Right kidney (tissue), 1 donor: ENCODE measurements at regions not wholly inside any gene's neighbourhood (a gene's known extent, or its start where the extent isn't known, plus 50 kb on each side); places are given as distances from the start of the nearest gene placed in this dataset.
"Not testable (repeated sequence)": the region's sequence is repeated elsewhere in the genome, so short reads cannot be mapped to it uniquely, and the experiment has no call there.

ENCODE experiments used
- DNase-seq: peaks from one replicate; pipeline ENCODE4 v3.0.0-alpha.2; 2016

GRCh38 chr3:73848173-73848906 lies 223.6 kb upstream of the PDZRN3 start:
- no peak for DNase-seq

GRCh38 chr3:73846951-73847350 lies 222.2 kb upstream of the PDZRN3 start:
- no peak for DNase-seq

- no peak for DNase-seq
These were observed 214.3 kb upstream of the PDZRN3 start for GRCh38 chr3:73839032-73839431.

- no peak for DNase-seq
These were observed 211.2 kb upstream of the PDZRN3 start for GRCh38 chr3:73835945-73836344.

- DNase-seq, result no peak
These were observed 207.7 kb upstream of the PDZRN3 start for GRCh38 chr3:73832426-73832825.

- no peak for DNase-seq
These were observed 203.6 kb upstream of the PDZRN3 start for GRCh38 chr3:73828348-73828747.

- no peak for DNase-seq
These were observed 203.0 kb upstream of the PDZRN3 start for GRCh38 chr3:73827725-73828211.

- no peak for DNase-seq
These were observed 202.5 kb upstream of the PDZRN3 start for GRCh38 chr3:73827204-73827603.

- not testable (repeated sequence) for DNase-seq
These were observed 196.2 kb upstream of the PDZRN3 start for GRCh38 chr3:73820896-73821295.

- DNase-seq, result no peak
These were observed 195.7 kb upstream of the PDZRN3 start for GRCh38 chr3:73820431-73820830.

- DNase-seq, result no peak
These were observed 191.2 kb upstream of the PDZRN3 start for GRCh38 chr3:73815966-73816365.

GRCh38 chr3:73813692-73814292 lies 189.1 kb upstream of the PDZRN3 start:
- DNase-seq, result no peak

GRCh38 chr3:73813291-73813690 lies 188.6 kb upstream of the PDZRN3 start:
- no peak for DNase-seq

- DNase-seq, result no peak
These were observed 187.3 kb upstream of the PDZRN3 start for GRCh38 chr3:73812054-73812453.

- DNase-seq, result no peak
These were observed 184.2 kb upstream of the PDZRN3 start for GRCh38 chr3:73808862-73809509.

GRCh38 chr3:73805435-73805834 lies 180.7 kb upstream of the PDZRN3 start:
- no peak for DNase-seq

- no peak for DNase-seq
These were observed 179.5 kb upstream of the PDZRN3 start for GRCh38 chr3:73804204-73804603.

- no peak for DNase-seq
These were observed 176.7 kb upstream of the PDZRN3 start for GRCh38 chr3:73801444-73801843.

GRCh38 chr3:73797311-73797710 lies 172.6 kb upstream of the PDZRN3 start:
- DNase-seq, result no peak

GRCh38 chr3:73796382-73796781 lies 171.6 kb upstream of the PDZRN3 start:
- DNase-seq, result no peak

GRCh38 chr3:73791356-73791755 lies 166.6 kb upstream of the PDZRN3 start:
- no peak for DNase-seq

- DNase-seq, result no peak
These were observed 165.2 kb upstream of the PDZRN3 start for GRCh38 chr3:73789825-73790444.

- DNase-seq, result no peak
These were observed 162.9 kb upstream of the PDZRN3 start for GRCh38 chr3:73787620-73788019.
